OCI-LY7 (cell line): ENCODE measurements at regions not wholly inside any gene's neighbourhood (a gene's known extent, or its start where the extent isn't known, plus 50 kb on each side); places are given as distances from the start of the nearest gene placed in this dataset.

Experiments used
- BruUV-seq: library from RNA; stranded (reverse); fragments of 400-500 nt; replicated peaks from 2 replicates; lab custom pipeline; 2021; lab: Mats Ljungman, UMichigan
- CTCF ChIA-PET: fragments of 300-600 bp; sonication (Branson Sonifier 250); formaldehyde crosslinking; loops from one replicate; lab custom pipeline; 2022; ENCODE audit warnings: antibody characterized with exemption; ENCODE audit not compliant: unreplicated experiment; lab: Charles Lee
- POLR2A ChIA-PET: fragments of 300-600 bp; sonication (Branson Sonifier 250); formaldehyde crosslinking; loops from one replicate; lab custom pipeline; 2022; ENCODE audit warnings: antibody characterized with exemption; lab: Charles Lee
- DNase-seq: peaks from one replicate; pipeline ENCODE4 v3.0.0-alpha.2; 2015; ENCODE audit warnings: low spot score
- H2AFZ ChIP-seq: fragments of 200-600 bp; sonication (generic), shearing (Covaris generic); 2 replicates; pipeline ENCODE4 v1.6.1; 2014; ENCODE audit warnings: mild to moderate bottlenecking, antibody characterized with exemption, low read length, moderate library complexity
- H3K27ac ChIP-seq: fragments of 200-600 bp; sonication (generic); 2 replicates; pipeline ENCODE4 v1.5.1; 2014; ENCODE audit warnings: mixed run types, low read depth, mild to moderate bottlenecking, moderate library complexity, low read length, inconsistent platforms; ENCODE audit not compliant: poor library complexity, severe bottlenecking
- H3K36me3 ChIP-seq: fragments of 200-600 bp; sonication (generic); 2 replicates; pipeline ENCODE4 v1.6.1; 2014; ENCODE audit warnings: mild to moderate bottlenecking, antibody characterized with exemption, low read length, moderate library complexity, mixed read lengths; ENCODE audit not compliant: insufficient read depth
- H3K4me1 ChIP-seq: fragments of 200-600 bp; sonication (generic); 2 replicates; pipeline ENCODE4 v1.5.1; 2014; ENCODE audit warnings: mild to moderate bottlenecking, low read length; ENCODE audit not compliant: insufficient read depth, poor library complexity, severe bottlenecking
- H3K4me2 ChIP-seq: fragments of 200-600 bp; sonication (generic); 2 replicates; pipeline ENCODE4 v1.6.1; 2014; ENCODE audit warnings: mild to moderate bottlenecking, low read length
- H3K4me3 ChIP-seq: fragments of 200-600 bp; sonication (generic); 2 replicates; pipeline ENCODE4 v1.5.1; 2014; ENCODE audit warnings: mild to moderate bottlenecking, low read depth, low read length; ENCODE audit not compliant: poor library complexity, severe bottlenecking
- H3K79me2 ChIP-seq: fragments of 200-600 bp; sonication (generic); 2 replicates; pipeline ENCODE4 v1.6.1; 2016; ENCODE audit warnings: low read depth, mild to moderate bottlenecking, low read length, moderate library complexity, mixed read lengths; ENCODE audit not compliant: insufficient read depth
- H3K9me2 ChIP-seq: fragments of 200-600 bp; sonication (generic); 2 replicates; pipeline ENCODE4 v1.6.1; 2016; ENCODE audit warnings: mild to moderate bottlenecking, low read length, mixed read lengths; ENCODE audit not compliant: insufficient read depth
- H3K9me3 ChIP-seq: fragments of 200-600 bp; sonication (generic); 2 replicates; pipeline ENCODE4 v1.6.1; 2014; ENCODE audit warnings: mild to moderate bottlenecking, mixed run types, low read length, mixed read lengths
- H4K20me1 ChIP-seq: fragments of 200-600 bp; sonication (generic); 2 replicates; pipeline ENCODE4 v1.6.1; 2014; ENCODE audit warnings: mild to moderate bottlenecking, antibody characterized with exemption, low read length, moderate library complexity, mixed read lengths; ENCODE audit not compliant: insufficient read depth
- CTCF ChIP-seq: fragments of 200-600 bp; sonication (generic); conservative IDR thresholded peaks from 2 replicates; pipeline ENCODE4 v1.5.1; 2014; ENCODE audit warnings: mild to moderate bottlenecking, antibody characterized with exemption, low read length, moderate library complexity, mixed read lengths
- EZH2phosphoT487 ChIP-seq: fragments of 200-600 bp; sonication (generic); IDR thresholded peaks from 2 replicates; pipeline ENCODE4 v1.6.1; 2018; ENCODE audit warnings: low read depth, borderline replicate concordance, mild to moderate bottlenecking, mixed run types, antibody characterized with exemption, low read length, moderate library complexity, mixed read lengths
- intact Hi-C: fragments of 100-400 bp; cut with micrococcal nuclease; formaldehyde crosslinking; loops from one replicate; pipeline ENCODE4 v1.10.0; 2022; ENCODE audit not compliant: unreplicated experiment

GRCh38 chr18:56172527-56172926 is 465.9 kb downstream of the TXNL1 start:
- no peak overlapping the region for H2AFZ ChIP-seq
- H3K4me2 ChIP-seq, result no peak overlapping the region
- H3K79me2 ChIP-seq, result no peaks in the 10 kb centered on the region
- no peak overlapping the region for H3K27ac ChIP-seq
- H3K9me3 ChIP-seq, result no peaks in the 10 kb centered on the region
- CTCF ChIA-PET, result no interaction called here
- TF ChIP-seq EZH2phosphoT487 (no peak), CTCF (no peak)
- no peaks in the 10 kb centered on the region for H3K9me2 ChIP-seq
- H3K4me3 ChIP-seq, result no peak overlapping the region
- H4K20me1 ChIP-seq, result no peaks in the 10 kb centered on the region
- DNase-seq, result no peak
- no peaks in the 10 kb centered on the region for H3K4me1 ChIP-seq
- BruUV-seq, result no TSS peak
- no peaks in the 10 kb centered on the region for H3K36me3 ChIP-seq
- POLR2A ChIA-PET, result no interaction called here
- intact Hi-C loops, result no loop called here

- H4K20me1 ChIP-seq, result no peaks in the 10 kb centered on the region
- DNase-seq, result no peak
- ChIA-PET CTCF (no interaction called here), POLR2A (no interaction called here)
- intact Hi-C loops, result no loop called here
- H3K9me3 ChIP-seq, result no peaks in the 10 kb centered on the region
- no TSS peak for BruUV-seq
- H3K4me1 ChIP-seq, result no peaks in the 10 kb centered on the region
- no peak overlapping the region for H3K4me2 ChIP-seq
- no peak for TF ChIP-seq EZH2phosphoT487
- TF ChIP-seq CTCF, result no peak
- no peak overlapping the region for H3K27ac ChIP-seq
- H2AFZ ChIP-seq, result no peak overlapping the region
- no peak overlapping the region for H3K4me3 ChIP-seq
- no peaks in the 10 kb centered on the region for H3K79me2 ChIP-seq
- no peaks in the 10 kb centered on the region for H3K36me3 ChIP-seq
- no peaks in the 10 kb centered on the region for H3K9me2 ChIP-seq
Measured at GRCh38 chr18:56171848-56172247, 466.5 kb downstream of the TXNL1 start.

GRCh38 chr18:56168049-56168781 is 470.2 kb downstream of the TXNL1 start:
- Histone ChIP-seq H3K79me2 (no peaks in the 10 kb centered on the region), H4K20me1 (no peaks in the 10 kb centered on the region), H2AFZ (no peak overlapping the region), H3K4me3 (no peak overlapping the region), H3K36me3 (no peaks in the 10 kb centered on the region), H3K4me2 (no peak overlapping the region), H3K4me1 (no peaks in the 10 kb centered on the region), H3K9me2 (no peaks in the 10 kb centered on the region), H3K27ac (no peak overlapping the region), H3K9me3 (no peaks in the 10 kb centered on the region)
- CTCF ChIA-PET, result no interaction called here
- no peak for TF ChIP-seq CTCF
- no peak for TF ChIP-seq EZH2phosphoT487
- intact Hi-C loops, result no loop called here
- BruUV-seq, result no TSS peak
- POLR2A ChIA-PET, result no interaction called here
- DNase-seq, result no peak
